ENCODE measurements at regions not wholly inside any gene's neighbourhood (a gene's known extent, or its start where the extent isn't known, plus 50 kb on each side); places are given as distances from the start of the nearest gene placed in this dataset.

- Histone ChIP-seq H3K27ac (no peak overlapping the region), H3K4me1 (no peaks in the 10 kb centered on the region), H3K4me3 (replicated peaks in 1 of 3) (no peak overlapping the region), H3K27me3 (no peaks in the 10 kb centered on the region), H3K36me3 (no peaks in the 10 kb centered on the region), H3K9me3 (no peaks in the 10 kb centered on the region)
- 80 to 87% methylated on average over 2 to 3 of the region's 3 CpGs for WGBS, 2 donors
- no peak for TF ChIP-seq POLR2A (IDR thresholded peaks at IDR 0.05)
- TF ChIP-seq CTCF (IDR thresholded peaks at IDR 0.05) = no peak
- intact Hi-C loops (cut with DNase I) = no loop called here
- no peak for DNase-seq
Observed at GRCh38 chr14:66140963-66141362, 345.2 kb upstream of the CCDC196 start.

- H3K27ac ChIP-seq = no peak overlapping the region
- no peak overlapping the region for H3K4me3 ChIP-seq (replicated peaks in 1 of 3)
- no peaks in the 10 kb centered on the region for H3K27me3 ChIP-seq
- 60 to 69% methylated on average over 1 to 2 of the region's 2 CpGs for WGBS, 2 donors
- intact Hi-C loops (cut with DNase I) = no loop called here
- TF ChIP-seq POLR2A (IDR thresholded peaks at IDR 0.05) = no peak
- TF ChIP-seq CTCF (IDR thresholded peaks at IDR 0.05) = no peak
- DNase-seq = no peak
- no peaks in the 10 kb centered on the region for H3K9me3 ChIP-seq
- H3K36me3 ChIP-seq = no peaks in the 10 kb centered on the region
- no peaks in the 10 kb centered on the region for H3K4me1 ChIP-seq
Observed at GRCh38 chr14:66141733-66142132, 344.4 kb upstream of the CCDC196 start.

GRCh38 chr14:66143387-66144112, 342.6 kb upstream of the CCDC196 start:
- Histone ChIP-seq H3K9me3 (no peaks in the 10 kb centered on the region), H3K4me1 (no peaks in the 10 kb centered on the region), H3K4me3 (replicated peaks in 1 of 3) (no peak overlapping the region), H3K36me3 (no peaks in the 10 kb centered on the region), H3K27me3 (no peaks in the 10 kb centered on the region), H3K27ac (no peak overlapping the region)
- TF ChIP-seq POLR2A (IDR thresholded peaks at IDR 0.05) = no peak
- TF ChIP-seq CTCF (IDR thresholded peaks at IDR 0.05) = no peak
- no peak for DNase-seq
- intact Hi-C loops (cut with DNase I) = no loop called here
- WGBS, 2 donors = 86 to 94% methylated on average over 5 of the region's 6 CpGs

- TF ChIP-seq POLR2A (IDR thresholded peaks at IDR 0.05) (no peak), CTCF (IDR thresholded peaks at IDR 0.05) (no peak)
- no peaks in the 10 kb centered on the region for H3K36me3 ChIP-seq
- intact Hi-C loops (cut with DNase I) = no loop called here
- H3K4me1 ChIP-seq = no peaks in the 10 kb centered on the region
- DNase-seq = no peak
- no peak overlapping the region for H3K4me3 ChIP-seq (replicated peaks in 1 of 3)
- H3K9me3 ChIP-seq = no peaks in the 10 kb centered on the region
- no peak overlapping the region for H3K27ac ChIP-seq
- no peaks in the 10 kb centered on the region for H3K27me3 ChIP-seq
Observed at GRCh38 chr14:66152302-66152701, 333.9 kb upstream of the CCDC196 start.

DNA sequence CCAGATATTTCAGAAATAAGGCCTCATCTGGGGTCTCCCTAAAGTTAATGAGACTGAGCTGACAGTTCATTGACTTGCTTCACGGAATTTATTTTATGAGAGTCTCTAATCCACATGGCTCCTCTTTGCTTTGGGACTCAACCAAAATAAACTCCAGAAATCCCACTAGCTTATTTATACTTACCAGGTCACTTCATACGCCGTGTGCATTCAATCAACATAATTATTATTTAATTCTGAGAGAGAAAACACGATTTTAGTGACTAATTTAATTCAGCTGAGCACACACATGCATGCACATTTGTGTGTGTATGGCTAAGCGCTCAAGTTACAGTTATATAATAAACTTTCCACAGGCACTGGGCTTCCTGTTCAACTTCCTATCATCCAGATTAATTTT, 333.4 kb upstream of the CCDC196 start:
- H3K27me3 ChIP-seq = no peaks in the 10 kb centered on the region
- no peaks in the 10 kb centered on the region for H3K9me3 ChIP-seq
- H3K27ac ChIP-seq = no peak overlapping the region
- no peak for TF ChIP-seq POLR2A (IDR thresholded peaks at IDR 0.05)
- no peak for TF ChIP-seq CTCF (IDR thresholded peaks at IDR 0.05)
- no peaks in the 10 kb centered on the region for H3K36me3 ChIP-seq
- 68 to 75% methylated on average over 5 of the region's 5 CpGs for WGBS, 2 donors
- no peak overlapping the region for H3K4me3 ChIP-seq (replicated peaks in 1 of 3)
- no peaks in the 10 kb centered on the region for H3K4me1 ChIP-seq
- intact Hi-C loops (cut with DNase I) = no loop called here
- no peak for DNase-seq

Data from thyroid gland (tissue), 4 donors.